Mammary epithelial cell (primary cell): ENCODE measurements at regions not wholly inside any gene's neighbourhood (a gene's known extent, or its start where the extent isn't known, plus 50 kb on each side); places are given as distances from the start of the nearest gene placed in this dataset.

Experiments used
- EZH2 ChIP-seq: IDR thresholded peaks from 2 replicates; pipeline ENCODE4 v1.6.1; 2012; ENCODE audit warnings: low read length, inconsistent platforms, borderline replicate concordance
- TF ChIP-seq, protein P1 (sequence below), 2 donors: IDR thresholded peaks in 1 of 2; conservative IDR thresholded peaks in 1 of 2; 2 replicates each; pipeline ENCODE4 v1.5.1; 2011 to 2012; ENCODE audit warnings: inconsistent platforms in 2 of 2, low read length in 2 of 2, mild to moderate bottlenecking in 2 of 2, control low read depth in 1 of 2, low read depth in 1 of 2; ENCODE audit not compliant: insufficient read depth in 1 of 2; ENCODE audit errors: extremely low read depth in 1 of 2

DNA sequence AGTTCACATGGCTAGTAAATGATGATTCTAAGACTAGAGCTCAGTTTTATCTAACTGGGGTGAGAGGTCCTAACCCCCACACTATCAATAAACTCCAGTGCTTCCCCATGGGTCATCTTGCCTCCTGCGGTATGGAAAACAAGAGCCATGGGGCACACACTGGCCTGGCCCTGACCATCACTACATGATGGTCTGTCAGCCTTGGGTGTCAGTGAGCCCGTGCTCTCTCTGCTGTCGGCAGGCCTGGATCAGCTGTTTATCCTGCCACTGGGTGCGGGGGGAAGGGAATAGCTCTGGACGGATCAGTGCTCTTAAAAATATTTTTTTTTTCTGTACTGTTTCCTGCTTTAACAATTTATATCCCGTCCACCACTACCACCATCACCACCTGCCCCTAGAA lies 255.0 kb upstream of the ADGRL2 start:
- TF ChIP-seq, protein P1, sequence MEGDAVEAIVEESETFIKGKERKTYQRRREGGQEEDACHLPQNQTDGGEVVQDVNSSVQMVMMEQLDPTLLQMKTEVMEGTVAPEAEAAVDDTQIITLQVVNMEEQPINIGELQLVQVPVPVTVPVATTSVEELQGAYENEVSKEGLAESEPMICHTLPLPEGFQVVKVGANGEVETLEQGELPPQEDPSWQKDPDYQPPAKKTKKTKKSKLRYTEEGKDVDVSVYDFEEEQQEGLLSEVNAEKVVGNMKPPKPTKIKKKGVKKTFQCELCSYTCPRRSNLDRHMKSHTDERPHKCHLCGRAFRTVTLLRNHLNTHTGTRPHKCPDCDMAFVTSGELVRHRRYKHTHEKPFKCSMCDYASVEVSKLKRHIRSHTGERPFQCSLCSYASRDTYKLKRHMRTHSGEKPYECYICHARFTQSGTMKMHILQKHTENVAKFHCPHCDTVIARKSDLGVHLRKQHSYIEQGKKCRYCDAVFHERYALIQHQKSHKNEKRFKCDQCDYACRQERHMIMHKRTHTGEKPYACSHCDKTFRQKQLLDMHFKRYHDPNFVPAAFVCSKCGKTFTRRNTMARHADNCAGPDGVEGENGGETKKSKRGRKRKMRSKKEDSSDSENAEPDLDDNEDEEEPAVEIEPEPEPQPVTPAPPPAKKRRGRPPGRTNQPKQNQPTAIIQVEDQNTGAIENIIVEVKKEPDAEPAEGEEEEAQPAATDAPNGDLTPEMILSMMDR (conservative IDR thresholded peaks at IDR 0.05 in 1 of 2, IDR thresholded peaks at IDR 0.05 in 1 of 2; ENCODE audit: extremely low read depth in 1 of 2, insufficient read depth in 1 of 2, low read depth in 1 of 2, low read length in 2 of 2) = no peak
- no peak for TF ChIP-seq EZH2
